Astrocyte of the spinal cord (primary cell): ENCODE measurements at regions not wholly inside any gene's neighbourhood (a gene's known extent, or its start where the extent isn't known, plus 50 kb on each side); places are given as distances from the start of the nearest gene placed in this dataset.

Experiments used
- DNase-seq: peaks from one replicate; pipeline ENCODE4 v3.0.0; 2011; ENCODE audit warnings: low read depth, low spot score
- H3K4me3 ChIP-seq: 2 replicates; pipeline ENCODE4 v1.5.1; 2011; ENCODE audit warnings: low read depth, mild to moderate bottlenecking, low read length, moderate library complexity
- in situ Hi-C: cut with HindIII; loops from 2 replicates; pipeline ENCODE4 v1.10.0; 2017; ENCODE audit warnings: low sequenced_read_pairs
- TF ChIP-seq, protein P1 (sequence below): IDR thresholded peaks from 2 replicates; pipeline ENCODE4 v1.5.1; 2012; ENCODE audit warnings: low read depth, mild to moderate bottlenecking, low read length, inconsistent platforms

DNA sequence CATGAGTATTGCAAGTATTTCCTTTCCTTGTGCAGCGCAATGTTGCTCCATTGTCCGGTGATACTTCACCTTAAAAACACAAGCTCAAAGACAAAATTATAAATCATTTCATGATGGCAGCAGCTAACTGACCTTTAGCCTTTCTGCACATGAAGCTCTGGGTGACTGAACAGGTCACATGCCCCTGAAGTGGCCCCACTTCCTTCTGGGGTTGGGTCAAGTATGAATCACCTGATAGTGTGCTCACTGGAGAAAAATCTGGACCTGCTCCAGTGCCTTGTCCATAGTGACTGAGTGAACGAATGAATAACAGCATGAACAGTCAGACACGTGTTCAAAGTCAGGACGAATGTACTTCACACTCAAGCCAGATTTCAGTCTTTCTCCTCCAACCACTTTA lies 658.9 kb downstream of the NPHP4 start:
- TF ChIP-seq, protein P1, sequence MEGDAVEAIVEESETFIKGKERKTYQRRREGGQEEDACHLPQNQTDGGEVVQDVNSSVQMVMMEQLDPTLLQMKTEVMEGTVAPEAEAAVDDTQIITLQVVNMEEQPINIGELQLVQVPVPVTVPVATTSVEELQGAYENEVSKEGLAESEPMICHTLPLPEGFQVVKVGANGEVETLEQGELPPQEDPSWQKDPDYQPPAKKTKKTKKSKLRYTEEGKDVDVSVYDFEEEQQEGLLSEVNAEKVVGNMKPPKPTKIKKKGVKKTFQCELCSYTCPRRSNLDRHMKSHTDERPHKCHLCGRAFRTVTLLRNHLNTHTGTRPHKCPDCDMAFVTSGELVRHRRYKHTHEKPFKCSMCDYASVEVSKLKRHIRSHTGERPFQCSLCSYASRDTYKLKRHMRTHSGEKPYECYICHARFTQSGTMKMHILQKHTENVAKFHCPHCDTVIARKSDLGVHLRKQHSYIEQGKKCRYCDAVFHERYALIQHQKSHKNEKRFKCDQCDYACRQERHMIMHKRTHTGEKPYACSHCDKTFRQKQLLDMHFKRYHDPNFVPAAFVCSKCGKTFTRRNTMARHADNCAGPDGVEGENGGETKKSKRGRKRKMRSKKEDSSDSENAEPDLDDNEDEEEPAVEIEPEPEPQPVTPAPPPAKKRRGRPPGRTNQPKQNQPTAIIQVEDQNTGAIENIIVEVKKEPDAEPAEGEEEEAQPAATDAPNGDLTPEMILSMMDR: no peak
- H3K4me3 ChIP-seq: no peak overlapping the region
- DNase-seq: no peak
- in situ Hi-C loops: no loop called here

DNA sequence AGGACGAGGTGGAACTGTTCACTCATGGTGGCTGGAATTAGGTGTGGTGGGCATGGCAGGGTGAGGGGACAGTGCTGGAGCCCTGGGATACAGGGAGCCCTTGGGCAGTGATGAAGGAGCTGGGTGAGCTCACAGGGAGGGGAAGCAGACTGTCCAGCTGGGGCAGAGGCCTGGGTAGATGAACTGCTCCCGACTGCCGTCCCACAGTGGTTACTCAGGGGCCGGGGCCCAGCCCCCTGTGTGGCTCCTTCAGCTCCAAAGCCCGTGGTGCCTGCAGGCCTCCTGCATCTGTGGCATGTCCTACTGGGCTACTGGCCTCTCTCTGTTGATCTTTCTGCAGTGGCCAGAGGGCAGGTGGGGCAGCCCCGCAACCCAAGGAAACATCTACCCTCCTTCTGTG lies 661.1 kb downstream of the NPHP4 start:
- DNase-seq: no peak
- H3K4me3 ChIP-seq: no peak overlapping the region
- TF ChIP-seq, protein P1: no peak
- in situ Hi-C loops: no loop called here

DNA sequence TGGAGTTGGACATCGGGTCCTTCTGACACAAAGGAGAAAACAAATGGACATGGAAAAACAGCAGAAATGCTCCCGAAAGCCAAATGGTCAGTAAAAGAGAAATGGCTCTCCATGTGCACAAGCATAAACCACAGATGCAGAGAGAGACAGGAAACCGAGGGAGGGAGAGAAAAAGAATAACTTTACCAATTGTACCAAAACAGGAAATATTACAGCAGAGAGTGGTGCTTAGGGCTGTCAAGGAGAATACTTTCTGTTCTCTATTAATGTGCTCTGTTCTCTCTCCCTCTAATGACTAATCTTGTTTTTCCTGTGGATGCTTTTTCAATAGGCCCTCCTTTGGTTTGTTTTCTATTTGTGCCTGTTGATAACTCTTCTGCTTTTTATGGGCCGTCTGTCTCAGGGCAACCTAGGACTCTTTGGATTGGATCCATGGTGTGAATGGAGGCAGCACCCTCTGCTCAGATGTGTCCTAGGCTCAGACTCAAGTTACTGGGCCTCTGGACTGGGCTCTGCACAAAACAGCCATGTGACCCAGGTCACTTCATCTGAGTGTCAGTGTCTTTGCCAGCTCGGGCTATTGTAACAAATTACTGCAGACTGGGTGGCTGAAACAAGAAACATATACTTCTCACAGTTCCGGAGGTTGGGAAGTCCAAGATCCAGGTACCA lies 663.0 kb downstream of the NPHP4 start:
- in situ Hi-C loops: no loop called here
- no peak overlapping the region for H3K4me3 ChIP-seq
- DNase-seq: no peak
- TF ChIP-seq, protein P1: no peak

DNA sequence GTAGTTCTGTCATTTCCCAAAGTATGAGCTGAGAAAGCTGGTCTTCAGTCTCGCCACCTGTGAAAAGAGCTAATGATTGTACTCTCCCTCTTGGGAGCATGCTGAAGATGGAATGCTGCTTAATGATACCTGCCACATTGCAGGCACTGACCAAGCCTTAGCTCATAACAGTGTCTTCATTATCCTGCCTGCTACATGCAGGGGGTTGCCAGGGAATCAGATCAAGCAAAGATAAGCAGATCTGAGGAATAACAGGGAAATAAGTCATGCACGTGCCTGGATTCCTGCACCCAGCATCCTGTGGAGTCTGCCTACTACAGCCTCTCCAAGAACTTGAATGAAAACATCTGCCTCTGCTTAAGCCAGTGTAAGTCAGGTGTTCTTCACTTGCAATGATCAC lies 667.3 kb downstream of the NPHP4 start:
- no peak for DNase-seq
- TF ChIP-seq, protein P1: no peak
- H3K4me3 ChIP-seq: no peak overlapping the region
- in situ Hi-C loops: no loop called here

DNA sequence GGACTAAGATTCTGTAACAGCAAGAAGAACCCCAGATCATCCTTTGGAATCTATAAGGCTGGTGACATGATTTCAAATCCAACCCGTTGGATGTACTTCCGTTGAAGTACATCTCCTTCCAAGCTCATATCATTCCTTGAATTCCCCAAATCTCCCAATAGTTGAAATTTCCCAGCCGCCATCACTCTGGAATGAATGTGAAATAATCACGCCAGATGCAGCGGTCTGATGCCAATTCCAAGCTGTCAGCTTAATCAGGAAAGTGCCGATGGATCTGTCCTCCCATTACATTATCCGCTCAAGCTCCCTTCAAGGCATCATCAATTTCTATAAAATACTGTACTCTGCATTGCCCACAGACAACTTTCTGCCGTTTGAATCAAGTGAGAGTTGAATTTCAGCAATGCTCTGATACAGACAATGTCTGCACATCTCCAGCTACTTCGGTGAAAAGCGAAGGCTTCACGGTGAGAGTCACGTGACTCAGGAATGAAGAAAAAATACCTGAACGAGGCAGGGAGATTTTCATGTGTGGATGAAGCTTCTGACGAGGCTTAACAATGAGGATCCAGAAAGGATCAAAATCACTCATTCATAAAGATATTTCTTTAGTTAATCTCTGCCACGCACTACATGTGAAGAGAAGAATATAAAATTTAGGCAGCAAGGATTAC lies 663.9 kb downstream of the AJAP1 start:
- in situ Hi-C loops: no loop called here
- no peak overlapping the region for H3K4me3 ChIP-seq
- DNase-seq: no peak
- TF ChIP-seq, protein P1: no peak

DNA sequence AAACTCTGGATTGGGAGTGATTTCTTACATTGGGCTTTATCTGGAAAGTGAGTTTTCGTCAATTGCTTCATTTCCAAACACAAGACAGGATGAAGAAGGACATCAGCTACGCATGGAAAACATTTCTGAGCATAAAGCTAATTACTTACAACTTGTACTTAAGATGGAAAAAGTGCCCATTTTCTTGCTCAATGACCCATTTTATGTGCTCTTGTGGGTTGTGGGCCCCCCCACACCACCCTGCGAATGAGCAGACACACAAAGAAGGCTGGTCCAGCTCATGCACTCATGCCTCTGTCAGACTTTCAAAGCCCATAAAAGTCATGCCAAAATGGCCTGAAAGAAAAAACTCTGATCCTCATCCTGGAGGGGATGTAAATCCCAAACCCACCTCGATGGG lies 663.0 kb downstream of the AJAP1 start:
- DNase-seq: no peak
- TF ChIP-seq, protein P1: no peak
- in situ Hi-C loops: no loop called here
- H3K4me3 ChIP-seq: no peak overlapping the region
